HEK293T (cell line): ENCODE measurements at regions not wholly inside any gene's neighbourhood (a gene's known extent, or its start where the extent isn't known, plus 50 kb on each side); places are given as distances from the start of the nearest gene placed in this dataset.

Experiments
- ARNT ChIP-seq: fragments of 450-650 bp; IDR thresholded peaks from 2 replicates; pipeline ENCODE4 v1.6.1; 2017; ENCODE audit warnings: mild to moderate bottlenecking
- BHLHE40 ChIP-seq: fragments of 450-650 bp; IDR thresholded peaks from 2 replicates; pipeline ENCODE4 v1.6.1; 2016; ENCODE audit warnings: mild to moderate bottlenecking, moderate library complexity, borderline replicate concordance
- ELF4 ChIP-seq: fragments of 450-650 bp; IDR thresholded peaks from 2 replicates; pipeline ENCODE4 v1.6.1; 2017; ENCODE audit warnings: antibody characterized with exemption
- FOXM1 ChIP-seq: fragments of 450-650 bp; IDR thresholded peaks from 2 replicates; pipeline ENCODE4 v1.6.1; 2017; ENCODE audit warnings: mild to moderate bottlenecking, borderline replicate concordance
- NFRKB ChIP-seq: fragments of 450-650 bp; IDR thresholded peaks from 2 replicates; pipeline ENCODE4 v1.6.1; 2016; ENCODE audit warnings: mild to moderate bottlenecking, moderate library complexity
- SP1 ChIP-seq: fragments of 450-650 bp; IDR thresholded peaks from 2 replicates; pipeline ENCODE4 v1.6.1; 2017
- SUZ12 ChIP-seq: fragments of 450-650 bp; IDR thresholded peaks from 2 replicates; pipeline ENCODE4 v1.6.1; 2016; ENCODE audit warnings: mild to moderate bottlenecking
- TARDBP ChIP-seq: fragments of 450-650 bp; IDR thresholded peaks from 2 replicates; pipeline ENCODE4 v1.6.1; 2016
- ZNF384 ChIP-seq: fragments of 450-650 bp; IDR thresholded peaks from 2 replicates; pipeline ENCODE4 v1.6.1; 2016

GRCh38 chr17:54452666-54453348 lies 447.8 kb upstream of the TOM1L1 start:
- TF ChIP-seq TARDBP (no peak), SUZ12 (no peak), SP1 (no peak), BHLHE40 (no peak), ELF4 (no peak), FOXM1 (no peak), NFRKB (no peak), ZNF384 (no peak), ARNT (no peak)
